ENCODE measurements at regions not wholly inside any gene's neighbourhood (a gene's known extent, or its start where the extent isn't known, plus 50 kb on each side); places are given as distances from the start of the nearest gene placed in this dataset.

DNA sequence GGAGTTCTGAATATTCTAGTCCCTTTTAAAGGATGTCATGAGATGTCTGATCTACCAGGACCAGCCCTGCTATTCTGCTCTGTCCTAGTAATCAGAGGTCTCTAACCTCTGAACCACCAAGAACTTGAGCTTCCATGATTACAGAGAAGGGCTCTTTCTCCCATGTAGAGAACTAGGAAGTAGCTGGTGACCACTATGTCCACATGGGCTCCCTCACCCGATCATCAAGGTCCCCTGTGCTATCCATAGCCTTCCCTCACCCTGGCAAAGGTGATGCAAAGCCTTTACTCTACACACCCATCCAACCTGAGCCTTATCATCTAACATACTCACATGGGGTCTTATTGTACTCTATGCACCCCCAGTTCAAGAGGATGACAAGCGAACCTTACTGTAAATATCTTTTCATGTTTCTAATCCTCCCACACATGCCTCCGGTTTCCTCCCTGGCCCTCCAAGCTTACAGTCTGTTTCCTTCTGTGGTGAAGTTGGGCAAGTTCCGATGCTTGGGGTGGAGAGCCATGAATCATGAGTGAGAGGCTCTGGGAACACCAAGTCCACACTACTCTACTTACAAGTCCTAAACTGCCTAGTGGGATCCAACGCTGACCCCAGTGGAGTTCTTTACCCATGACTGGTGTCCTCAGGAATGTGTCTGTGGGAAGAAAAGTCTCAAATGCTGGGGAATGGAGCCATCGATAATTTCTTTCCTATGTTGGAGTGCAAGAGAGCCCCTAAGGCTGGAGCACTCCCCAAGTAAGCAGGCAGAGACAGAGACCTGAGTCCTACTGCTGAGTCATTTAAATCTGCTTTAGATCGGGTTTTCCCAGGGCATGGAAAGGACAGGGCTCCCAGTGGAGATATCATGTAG, 73.3 kb upstream of the KLF7 start (continued):
- no peak for TF ChIP-seq ELK3 (CRISPR knock-in tag; IDR thresholded peaks at IDR 0.05)
- TF ChIP-seq CEBPG (CRISPR knock-in tag; IDR thresholded peaks at IDR 0.05): no peak
- TF ChIP-seq CEBPG (tag; conservative IDR thresholded peaks at IDR 0.05 in 1 of 2, IDR thresholded peaks at IDR 0.05 in 1 of 2): peak in 1 of 2 experiments; percentile 59; a peak in 1 of 4 replicates
- TF ChIP-seq HNRNPUL1 (IDR thresholded peaks at IDR 0.05; ENCODE audit: low read length): no peak
- TF ChIP-seq TBL1XR1 (IDR thresholded peaks at IDR 0.05; ENCODE audit: low read length in 2 of 2): no peak
- TF ChIP-seq EGR1 (conservative IDR thresholded peaks at IDR 0.05): peak; percentile 46; the same call in 1 of the 2 replicates
- no peak for TF ChIP-seq POLR2G (IDR thresholded peaks at IDR 0.05; ENCODE audit: low read depth, low read length)
- no peak for TF ChIP-seq USF2 (CRISPR knock-in tag; IDR thresholded peaks at IDR 0.05)
- TF ChIP-seq E2F6 (IDR thresholded peaks at IDR 0.05; ENCODE audit: borderline replicate concordance in 1 of 2, extremely low read depth in 1 of 2, insufficient read depth in 1 of 2, insufficient read length in 1 of 2, low read depth in 1 of 2, low read length in 1 of 2, poor library complexity in 1 of 2, severe bottlenecking in 1 of 2): no peak
- TF ChIP-seq ZBED1 (IDR thresholded peaks at IDR 0.05): no peak
- peak; percentile 69 for TF ChIP-seq ZNF316 (IDR thresholded peaks at IDR 0.05)
- TF ChIP-seq FOXJ3 (CRISPR knock-in tag; IDR thresholded peaks at IDR 0.05): no peak
- peak; percentile 56 for TF ChIP-seq MEIS2 (IDR thresholded peaks at IDR 0.05; ENCODE audit: partially characterized antibody)
- TF ChIP-seq ZNF212 (CRISPR knock-in tag; IDR thresholded peaks at IDR 0.05): no peak
- no peak for TF ChIP-seq ZNF77 (CRISPR knock-in tag; IDR thresholded peaks at IDR 0.05)
- TF ChIP-seq NR2C2 (CRISPR knock-in tag; IDR thresholded peaks at IDR 0.05): no peak
- 0 out of 2 replicates have a peak, but pooled peaks have one; percentile 37 for TF ChIP-seq NR2C2 (tag; IDR thresholded peaks at IDR 0.05)
- TF ChIP-seq MCM5 (IDR thresholded peaks at IDR 0.05; ENCODE audit: low read depth): no peak
- TF ChIP-seq MXD1 (CRISPR knock-in tag; IDR thresholded peaks at IDR 0.05; ENCODE audit: borderline replicate concordance, poor library complexity, severe bottlenecking): no peak

Data from K562 (cell line).